ENCODE measurements at regions not wholly inside any gene's neighbourhood (a gene's known extent, or its start where the extent isn't known, plus 50 kb on each side); places are given as distances from the start of the nearest gene placed in this dataset.

GRCh38 chr18:75483662-75484061, 56.2 kb upstream of the SMIM21 start:
- no peak for TF ChIP-seq POLR2A (IDR thresholded peaks at IDR 0.05)
- TF ChIP-seq CTCF (IDR thresholded peaks at IDR 0.05), result no peak
